ENCODE measurements at regions not wholly inside any gene's neighbourhood (a gene's known extent, or its start where the extent isn't known, plus 50 kb on each side); places are given as distances from the start of the nearest gene placed in this dataset.

DNA sequence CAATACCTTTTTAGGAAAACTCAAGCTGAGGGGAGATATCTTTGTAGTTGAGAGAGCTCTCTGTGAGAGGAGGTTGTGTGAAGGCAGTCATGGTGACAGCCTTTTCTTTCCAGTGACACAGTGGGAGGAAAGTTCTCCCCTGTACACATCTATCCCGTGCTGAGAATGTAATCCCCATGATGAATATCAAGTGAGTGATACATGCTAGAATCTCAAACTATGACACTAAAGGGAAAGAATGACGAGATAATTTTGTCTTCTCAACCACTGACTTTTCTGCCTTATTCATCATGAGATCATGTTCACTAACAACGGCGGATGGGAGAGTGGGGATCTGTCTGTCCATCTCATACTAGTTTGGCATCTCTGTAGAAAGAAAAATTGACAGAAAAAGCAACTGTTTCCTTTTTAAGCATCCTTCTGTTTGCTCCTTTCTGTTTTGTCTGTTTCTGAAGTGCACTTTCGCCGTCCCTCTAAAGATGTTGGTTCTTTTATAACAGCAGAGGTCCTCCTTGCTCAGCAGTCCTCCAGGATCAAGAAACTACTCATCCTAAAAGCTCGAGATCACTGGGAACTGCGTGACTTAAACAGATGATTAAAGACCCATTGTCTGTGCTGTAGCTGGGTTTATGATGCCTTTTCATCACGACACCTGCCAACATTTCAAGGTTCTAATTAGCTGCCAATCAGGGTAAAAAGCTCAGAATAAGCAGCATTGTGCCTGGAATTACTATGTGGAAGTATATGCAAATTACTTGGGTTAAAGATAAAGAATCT, 137.6 kb downstream of the DCK start:
- H3K27me3 ChIP-seq (replicated peaks; ENCODE audit: control insufficient read depth, insufficient read depth, low read length), result no peaks in the 10 kb centered on the region
- Mint-ChIP-seq H3K27ac (ENCODE audit: unreplicated experiment) (no peak overlapping the region), H3K36me3 (ENCODE audit: insufficient read depth, unreplicated experiment) (no peaks in the 10 kb centered on the region), H3K27me3 (ENCODE audit: insufficient read depth, unreplicated experiment) (no peaks in the 10 kb centered on the region), H3K9me3 (ENCODE audit: unreplicated experiment) (no peaks in the 10 kb centered on the region), H3K4me3 (ENCODE audit: unreplicated experiment) (no peak overlapping the region), H3K4me1 (ENCODE audit: low read depth, unreplicated experiment) (no peaks in the 10 kb centered on the region)
- ChIA-PET CTCF (no interaction called here), POLR2A (no interaction called here)
- no peaks in the 10 kb centered on the region for H3K36me3 ChIP-seq (ENCODE audit: control insufficient read depth, insufficient read depth, low read length)
- intact Hi-C loops (cut with micrococcal nuclease; ENCODE audit: unreplicated experiment), result no loop called here
- no peak for DNase-seq
- TF ChIP-seq CTCF (IDR thresholded peaks at IDR 0.05; ENCODE audit: insufficient read depth in 1 of 2, low read depth in 1 of 2, low read length in 1 of 2, severe bottlenecking in 1 of 2, unreplicated experiment in 1 of 2), result no peak
- no peak overlapping the region for H3K4me3 ChIP-seq (ENCODE audit: low read depth, low read length)
- H3K9me3 ChIP-seq, result no peaks in the 10 kb centered on the region
- H3K4me1 ChIP-seq, result peaks cover 9% of the 10 kb centered on the region; the same call in 1 of the 2 replicates
- BruUV-seq (replicated peaks), result no TSS peak

- Histone ChIP-seq H3K4me1 (no peaks in the 10 kb centered on the region), H3K4me3 (ENCODE audit: low read depth, low read length) (no peak overlapping the region), H3K36me3 (ENCODE audit: control insufficient read depth, insufficient read depth, low read length) (no peaks in the 10 kb centered on the region), H3K27me3 (replicated peaks; ENCODE audit: control insufficient read depth, insufficient read depth, low read length) (no peaks in the 10 kb centered on the region), H3K9me3 (no peaks in the 10 kb centered on the region)
- no peak for DNase-seq
- CTCF ChIA-PET, result no interaction called here
- H3K4me3 Mint-ChIP-seq (ENCODE audit: unreplicated experiment), result no peak overlapping the region
- no peak overlapping the region for H3K27ac Mint-ChIP-seq (ENCODE audit: unreplicated experiment)
- no peaks in the 10 kb centered on the region for H3K9me3 Mint-ChIP-seq (ENCODE audit: unreplicated experiment)
- intact Hi-C loops (cut with micrococcal nuclease; ENCODE audit: unreplicated experiment), result no loop called here
- TF ChIP-seq CTCF (IDR thresholded peaks at IDR 0.05; ENCODE audit: insufficient read depth in 1 of 2, low read depth in 1 of 2, low read length in 1 of 2, severe bottlenecking in 1 of 2, unreplicated experiment in 1 of 2), result no peak
- H3K4me1 Mint-ChIP-seq (ENCODE audit: low read depth, unreplicated experiment), result no peaks in the 10 kb centered on the region
- POLR2A ChIA-PET, result no interaction called here
- no peaks in the 10 kb centered on the region for H3K27me3 Mint-ChIP-seq (ENCODE audit: insufficient read depth, unreplicated experiment)
- BruUV-seq (replicated peaks), result no TSS peak
- H3K36me3 Mint-ChIP-seq (ENCODE audit: insufficient read depth, unreplicated experiment), result no peaks in the 10 kb centered on the region
Observed at GRCh38 chr4:71132486-71132885, 139.0 kb downstream of the DCK start.

- no peak overlapping the region for H3K4me3 ChIP-seq (ENCODE audit: low read depth, low read length)
- POLR2A ChIA-PET, result no interaction called here
- H3K4me1 ChIP-seq, result no peaks in the 10 kb centered on the region
- H3K27ac Mint-ChIP-seq (ENCODE audit: unreplicated experiment), result no peak overlapping the region
- H3K9me3 ChIP-seq, result no peaks in the 10 kb centered on the region
- intact Hi-C loops (cut with micrococcal nuclease; ENCODE audit: unreplicated experiment), result no loop called here
- DNase-seq, result no peak
- no peaks in the 10 kb centered on the region for H3K27me3 Mint-ChIP-seq (ENCODE audit: insufficient read depth, unreplicated experiment)
- H3K4me1 Mint-ChIP-seq (ENCODE audit: low read depth, unreplicated experiment), result no peaks in the 10 kb centered on the region
- no TSS peak for BruUV-seq (replicated peaks)
- TF ChIP-seq CTCF (IDR thresholded peaks at IDR 0.05; ENCODE audit: insufficient read depth in 1 of 2, low read depth in 1 of 2, low read length in 1 of 2, severe bottlenecking in 1 of 2, unreplicated experiment in 1 of 2), result no peak
- no peaks in the 10 kb centered on the region for H3K27me3 ChIP-seq (replicated peaks; ENCODE audit: control insufficient read depth, insufficient read depth, low read length)
- CTCF ChIA-PET, result no interaction called here
- no peaks in the 10 kb centered on the region for H3K9me3 Mint-ChIP-seq (ENCODE audit: unreplicated experiment)
- H3K36me3 ChIP-seq (ENCODE audit: control insufficient read depth, insufficient read depth, low read length), result no peaks in the 10 kb centered on the region
- H3K4me3 Mint-ChIP-seq (ENCODE audit: unreplicated experiment), result no peak overlapping the region
- H3K36me3 Mint-ChIP-seq (ENCODE audit: insufficient read depth, unreplicated experiment), result no peaks in the 10 kb centered on the region
Observed at GRCh38 chr4:71133491-71133890, 140.0 kb downstream of the DCK start.
